Endothelial cell (in vitro differentiated cells): ENCODE measurements at regions not wholly inside any gene's neighbourhood (a gene's known extent, or its start where the extent isn't known, plus 50 kb on each side); places are given as distances from the start of the nearest gene placed in this dataset.

ENCODE experiments used
- DNase-seq: peaks from one replicate; pipeline ENCODE4 v3.0.0; 2021; ENCODE audit warnings: low spot score
- H3K27ac Mint-ChIP-seq: one replicate; pipeline ENCODE4 v1.8.0; 2021; ENCODE audit warnings: mixed read lengths, inconsistent platforms; ENCODE audit not compliant: unreplicated experiment
- H3K27me3 Mint-ChIP-seq: one replicate; pipeline ENCODE4 v1.8.0; 2021; ENCODE audit warnings: mild to moderate bottlenecking, moderate library complexity, mixed read lengths, inconsistent platforms; ENCODE audit not compliant: unreplicated experiment
- H3K36me3 Mint-ChIP-seq: one replicate; pipeline ENCODE4 v1.8.0; 2021; ENCODE audit warnings: mild to moderate bottlenecking, low read depth, mixed read lengths, inconsistent platforms; ENCODE audit not compliant: unreplicated experiment
- H3K4me1 Mint-ChIP-seq: one replicate; pipeline ENCODE4 v1.8.0; 2021; ENCODE audit warnings: mild to moderate bottlenecking, mixed read lengths, inconsistent platforms; ENCODE audit not compliant: unreplicated experiment
- H3K4me3 Mint-ChIP-seq: one replicate; pipeline ENCODE4 v1.8.0; 2021; ENCODE audit warnings: mild to moderate bottlenecking, mixed read lengths, inconsistent platforms; ENCODE audit not compliant: unreplicated experiment
- H3K9me3 Mint-ChIP-seq: one replicate; pipeline ENCODE4 v1.8.0; 2021; ENCODE audit warnings: mixed read lengths, inconsistent platforms; ENCODE audit not compliant: unreplicated experiment
- TF ChIP-seq, protein P1 (sequence below): fragments of 200-600 bp; sonication (generic); IDR thresholded peaks from one replicate; pipeline ENCODE4 v1.5.0; 2021; ENCODE audit warnings: antibody characterized with exemption; ENCODE audit not compliant: unreplicated experiment

DNA sequence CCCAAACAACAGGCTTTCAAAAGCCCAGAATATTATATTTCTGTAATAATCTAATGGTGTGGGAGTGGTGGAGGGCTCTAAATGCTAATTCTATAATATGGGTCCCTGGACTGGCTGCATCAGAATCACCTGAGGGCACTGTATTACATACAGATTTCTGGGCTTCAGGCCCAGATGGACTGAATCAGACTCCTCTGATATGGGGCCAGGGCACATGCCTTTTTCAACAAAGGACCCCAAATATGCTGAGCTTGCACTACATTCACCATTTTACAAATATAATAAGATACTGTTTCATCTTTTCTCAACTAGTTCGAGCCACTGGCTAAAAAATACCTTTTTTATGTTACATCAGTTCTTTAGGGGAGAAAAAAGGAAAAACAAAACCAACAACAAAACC is 309.7 kb downstream of the MAP2K6 start:
- no peaks in the 10 kb centered on the region for H3K36me3 Mint-ChIP-seq
- TF ChIP-seq, protein P1, sequence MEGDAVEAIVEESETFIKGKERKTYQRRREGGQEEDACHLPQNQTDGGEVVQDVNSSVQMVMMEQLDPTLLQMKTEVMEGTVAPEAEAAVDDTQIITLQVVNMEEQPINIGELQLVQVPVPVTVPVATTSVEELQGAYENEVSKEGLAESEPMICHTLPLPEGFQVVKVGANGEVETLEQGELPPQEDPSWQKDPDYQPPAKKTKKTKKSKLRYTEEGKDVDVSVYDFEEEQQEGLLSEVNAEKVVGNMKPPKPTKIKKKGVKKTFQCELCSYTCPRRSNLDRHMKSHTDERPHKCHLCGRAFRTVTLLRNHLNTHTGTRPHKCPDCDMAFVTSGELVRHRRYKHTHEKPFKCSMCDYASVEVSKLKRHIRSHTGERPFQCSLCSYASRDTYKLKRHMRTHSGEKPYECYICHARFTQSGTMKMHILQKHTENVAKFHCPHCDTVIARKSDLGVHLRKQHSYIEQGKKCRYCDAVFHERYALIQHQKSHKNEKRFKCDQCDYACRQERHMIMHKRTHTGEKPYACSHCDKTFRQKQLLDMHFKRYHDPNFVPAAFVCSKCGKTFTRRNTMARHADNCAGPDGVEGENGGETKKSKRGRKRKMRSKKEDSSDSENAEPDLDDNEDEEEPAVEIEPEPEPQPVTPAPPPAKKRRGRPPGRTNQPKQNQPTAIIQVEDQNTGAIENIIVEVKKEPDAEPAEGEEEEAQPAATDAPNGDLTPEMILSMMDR = no peak
- no peak for DNase-seq
- no peak overlapping the region for H3K27ac Mint-ChIP-seq
- H3K9me3 Mint-ChIP-seq = no peaks in the 10 kb centered on the region
- no peaks in the 10 kb centered on the region for H3K27me3 Mint-ChIP-seq
- no peaks in the 10 kb centered on the region for H3K4me1 Mint-ChIP-seq
- H3K4me3 Mint-ChIP-seq = no peak overlapping the region

DNA sequence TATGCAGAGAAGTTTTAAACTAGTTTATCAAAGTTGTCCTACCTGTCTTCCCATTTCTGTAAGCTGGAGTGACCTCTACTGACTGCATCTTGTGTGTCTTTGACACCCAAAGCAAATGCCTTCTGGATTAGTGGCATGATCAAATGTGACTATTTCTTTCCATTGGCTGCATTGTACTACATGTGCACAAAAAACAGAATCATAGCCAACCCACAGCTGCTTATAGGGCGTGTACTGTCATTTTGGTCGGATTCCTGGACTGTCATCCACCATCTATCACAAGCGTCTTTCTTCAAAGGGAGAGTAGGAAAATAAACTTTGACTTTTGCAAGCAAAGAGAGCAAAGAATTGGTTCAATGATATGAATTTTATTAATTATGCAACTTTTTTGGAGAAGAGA is 310.6 kb downstream of the MAP2K6 start:
- Mint-ChIP-seq H3K4me3 (no peak overlapping the region), H3K27me3 (no peaks in the 10 kb centered on the region), H3K4me1 (no peaks in the 10 kb centered on the region), H3K9me3 (no peaks in the 10 kb centered on the region), H3K36me3 (no peaks in the 10 kb centered on the region), H3K27ac (no peak overlapping the region)
- no peak for DNase-seq
- TF ChIP-seq, protein P1 = no peak

DNA sequence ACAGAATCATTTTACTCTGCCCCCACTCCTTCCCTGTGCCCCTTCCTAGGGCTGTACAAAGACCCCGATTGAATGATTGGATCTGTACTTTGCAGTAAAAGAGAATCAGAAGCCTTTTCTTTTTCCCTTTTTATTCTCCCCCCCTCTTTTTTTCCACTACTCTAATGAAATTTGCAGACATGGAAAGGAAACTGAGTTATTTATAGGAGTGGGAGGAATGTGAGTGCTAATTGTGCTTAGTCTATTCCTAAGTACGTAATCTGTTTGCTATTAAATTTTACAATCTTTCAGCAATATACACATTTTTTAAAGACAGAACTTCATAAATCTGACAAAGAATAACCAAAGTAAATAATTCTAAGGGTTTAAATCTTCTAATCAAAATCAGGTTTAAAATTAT is 314.3 kb downstream of the MAP2K6 start:
- no peak overlapping the region for H3K4me3 Mint-ChIP-seq
- no peaks in the 10 kb centered on the region for H3K4me1 Mint-ChIP-seq
- DNase-seq = no peak
- no peak overlapping the region for H3K27ac Mint-ChIP-seq
- no peaks in the 10 kb centered on the region for H3K36me3 Mint-ChIP-seq
- H3K27me3 Mint-ChIP-seq = no peaks in the 10 kb centered on the region
- no peaks in the 10 kb centered on the region for H3K9me3 Mint-ChIP-seq
- TF ChIP-seq, protein P1 = no peak

DNA sequence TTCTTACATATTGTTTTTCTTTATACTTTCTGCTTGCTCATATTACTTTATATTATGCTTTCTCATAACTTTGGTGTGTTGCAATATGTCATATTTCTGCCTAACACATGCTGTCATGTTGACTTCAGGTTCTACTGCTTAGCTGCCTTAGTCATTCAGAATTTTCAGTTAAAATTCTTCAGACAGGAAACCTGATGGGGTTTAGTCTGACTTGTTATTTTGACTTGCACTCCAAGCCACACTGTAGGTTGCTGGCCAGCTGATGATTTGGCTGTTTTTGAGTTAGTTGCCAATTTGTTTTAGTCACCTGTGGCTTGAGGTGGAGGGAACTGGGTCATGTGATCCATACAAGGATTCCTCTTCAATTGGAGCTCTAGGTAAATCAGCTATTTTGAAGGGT is 315.4 kb downstream of the MAP2K6 start:
- DNase-seq = no peak
- Mint-ChIP-seq H3K36me3 (no peaks in the 10 kb centered on the region), H3K4me1 (no peaks in the 10 kb centered on the region), H3K9me3 (no peaks in the 10 kb centered on the region), H3K27me3 (no peaks in the 10 kb centered on the region), H3K4me3 (no peak overlapping the region), H3K27ac (no peak overlapping the region)
- TF ChIP-seq, protein P1 = no peak

DNA sequence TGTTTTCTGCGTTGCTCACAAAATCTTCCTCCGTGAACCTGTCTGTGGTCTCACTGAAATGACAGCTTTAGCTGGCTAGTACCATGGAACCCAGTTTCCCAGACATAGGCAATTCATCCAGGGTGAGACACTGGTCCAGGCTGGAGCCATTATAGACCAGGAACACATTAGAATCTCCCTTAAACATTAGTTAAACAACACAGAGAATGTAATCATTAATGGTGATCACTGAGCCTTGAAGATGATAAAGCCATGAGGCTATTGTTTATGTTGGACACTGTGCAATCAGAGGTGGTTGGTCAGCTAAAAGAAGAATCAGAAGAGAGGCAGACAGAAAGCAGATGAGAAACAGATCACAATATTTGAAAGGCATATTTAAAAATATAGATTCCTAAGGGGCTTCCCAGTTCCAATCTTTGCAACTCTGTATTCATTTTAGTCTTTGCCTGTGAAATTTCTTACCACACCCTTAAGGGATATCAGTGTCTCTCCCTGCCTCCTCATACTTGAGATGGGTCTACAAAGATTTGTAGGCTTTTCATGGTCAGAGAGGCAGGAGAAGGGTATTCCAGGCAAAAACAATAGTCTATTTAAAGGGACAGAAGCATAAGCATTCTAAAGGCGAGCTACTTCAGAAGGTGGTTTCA is 317.9 kb downstream of the MAP2K6 start:
- H3K4me1 Mint-ChIP-seq = no peaks in the 10 kb centered on the region
- H3K9me3 Mint-ChIP-seq = no peaks in the 10 kb centered on the region
- DNase-seq = no peak
- H3K36me3 Mint-ChIP-seq = no peaks in the 10 kb centered on the region
- H3K27ac Mint-ChIP-seq = no peak overlapping the region
- H3K27me3 Mint-ChIP-seq = no peaks in the 10 kb centered on the region
- TF ChIP-seq, protein P1 = no peak
- H3K4me3 Mint-ChIP-seq = no peak overlapping the region
